HG02610 (cell line): ENCODE measurements at regions not wholly inside any gene's neighbourhood (a gene's known extent, or its start where the extent isn't known, plus 50 kb on each side); places are given as distances from the start of the nearest gene placed in this dataset.
"Not testable (repeated sequence)": the region's sequence is repeated elsewhere in the genome, so short reads cannot be mapped to it uniquely, and the experiment has no call there.

Experiments
- ATAC-seq: cut with Tn5 transposase; IDR thresholded peaks from one replicate; pipeline ENCODE4 v1.9.1; 2021; ENCODE audit warnings: mild to moderate bottlenecking, moderate library complexity; ENCODE audit not compliant: unreplicated experiment

DNA sequence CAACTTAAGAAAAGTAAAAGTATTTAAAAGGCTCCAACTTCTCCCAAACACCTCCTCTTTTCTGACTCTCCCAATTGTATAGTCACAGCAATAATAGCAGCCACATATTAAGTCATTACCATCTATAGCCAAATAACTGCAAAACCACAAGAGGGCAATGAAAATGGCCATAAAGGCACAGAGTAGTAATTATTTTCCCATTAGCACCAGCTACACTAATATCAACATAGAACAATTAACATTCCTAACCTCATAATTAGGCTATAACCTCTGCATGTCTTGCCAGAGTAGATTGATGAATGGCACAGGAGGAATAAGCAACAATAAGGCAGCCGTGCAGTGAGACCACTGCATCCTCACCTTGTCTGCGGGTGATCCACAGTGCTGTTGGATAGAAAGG is 226.4 kb upstream of the SERP2 start:
- no peak for ATAC-seq

DNA sequence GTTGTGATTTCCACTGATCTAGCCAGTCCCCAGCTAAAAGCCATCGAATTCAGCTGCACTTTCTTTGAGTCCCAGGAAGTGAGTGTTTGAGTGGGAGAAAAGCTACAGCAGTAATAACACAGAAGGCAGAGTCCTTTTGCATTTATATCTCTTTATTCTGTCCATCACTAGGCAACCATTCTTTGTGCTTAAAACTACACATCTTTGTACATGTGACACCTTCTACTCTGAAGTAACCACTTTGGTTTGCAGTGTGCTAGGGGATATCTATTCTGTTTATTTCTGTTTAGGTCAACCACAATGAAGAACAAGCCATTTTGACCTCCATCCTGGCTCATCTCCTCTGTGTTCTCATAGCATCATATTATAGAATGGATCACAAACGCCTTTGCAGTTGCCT is 226.0 kb upstream of the SERP2 start:
- ATAC-seq: no peak

GRCh38 chr13:44148159-44148914 is 225.3 kb upstream of the SERP2 start:
- no peak for ATAC-seq

- ATAC-seq: not testable (repeated sequence)
These were observed 224.4 kb upstream of the SERP2 start for GRCh38 chr13:44149231-44149630.

DNA sequence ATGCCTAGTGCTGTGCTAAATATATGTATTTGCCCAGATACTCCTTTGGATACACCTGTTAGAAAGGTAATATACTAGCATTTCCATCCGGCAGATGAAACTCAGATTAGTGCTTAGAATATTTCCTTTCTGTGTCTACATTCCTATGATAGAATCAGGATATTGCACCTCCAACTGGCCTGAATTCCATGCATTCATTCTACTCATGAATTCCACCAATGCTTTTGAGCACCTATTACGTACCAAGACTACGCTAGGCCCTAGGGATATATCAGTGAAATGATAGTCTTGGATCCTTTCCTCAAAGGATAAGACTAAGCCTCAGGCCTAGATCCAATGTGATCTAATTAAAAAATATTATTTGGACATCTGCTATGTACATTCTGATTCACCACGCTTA is 223.8 kb upstream of the SERP2 start:
- no peak for ATAC-seq

DNA sequence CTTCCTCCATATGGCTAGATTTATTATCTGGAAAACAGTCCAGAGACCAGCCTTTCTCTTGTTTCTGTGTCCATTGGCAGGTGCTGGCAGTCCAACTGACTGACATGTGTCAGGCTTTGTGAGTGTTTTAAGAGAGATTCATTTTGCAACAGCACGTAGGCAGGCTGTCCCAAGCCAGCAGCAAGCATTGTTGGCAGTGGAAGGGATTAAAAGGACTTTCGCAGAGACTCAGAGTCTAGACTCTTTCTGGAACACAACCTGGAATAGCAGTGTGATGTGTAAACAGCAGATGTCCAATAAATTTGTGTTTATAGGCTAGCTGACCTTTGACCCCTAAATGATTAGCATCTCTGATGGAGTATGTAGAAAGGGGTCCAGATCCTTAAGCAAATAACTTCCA is 222.2 kb upstream of the SERP2 start:
- ATAC-seq: no peak

DNA sequence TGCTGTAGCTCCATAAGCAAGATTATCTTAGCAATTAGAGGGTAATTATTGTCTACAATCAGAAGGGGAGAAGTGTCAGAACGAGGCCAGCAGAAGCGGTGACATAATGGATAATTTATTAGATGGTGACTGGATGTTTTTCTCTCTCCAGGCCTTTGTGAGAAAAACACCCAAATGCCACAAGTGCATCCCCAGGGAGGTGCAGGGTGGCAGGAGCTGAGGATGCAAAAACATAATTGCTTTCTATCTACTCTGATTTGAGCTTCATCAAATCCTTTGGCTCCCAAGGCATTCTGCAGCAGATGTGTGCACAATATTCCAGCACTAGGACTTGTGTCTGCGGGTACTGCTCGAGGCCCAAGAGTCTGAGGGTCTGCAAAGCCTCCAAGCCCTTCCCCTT is 220.1 kb upstream of the SERP2 start:
- no peak for ATAC-seq

DNA sequence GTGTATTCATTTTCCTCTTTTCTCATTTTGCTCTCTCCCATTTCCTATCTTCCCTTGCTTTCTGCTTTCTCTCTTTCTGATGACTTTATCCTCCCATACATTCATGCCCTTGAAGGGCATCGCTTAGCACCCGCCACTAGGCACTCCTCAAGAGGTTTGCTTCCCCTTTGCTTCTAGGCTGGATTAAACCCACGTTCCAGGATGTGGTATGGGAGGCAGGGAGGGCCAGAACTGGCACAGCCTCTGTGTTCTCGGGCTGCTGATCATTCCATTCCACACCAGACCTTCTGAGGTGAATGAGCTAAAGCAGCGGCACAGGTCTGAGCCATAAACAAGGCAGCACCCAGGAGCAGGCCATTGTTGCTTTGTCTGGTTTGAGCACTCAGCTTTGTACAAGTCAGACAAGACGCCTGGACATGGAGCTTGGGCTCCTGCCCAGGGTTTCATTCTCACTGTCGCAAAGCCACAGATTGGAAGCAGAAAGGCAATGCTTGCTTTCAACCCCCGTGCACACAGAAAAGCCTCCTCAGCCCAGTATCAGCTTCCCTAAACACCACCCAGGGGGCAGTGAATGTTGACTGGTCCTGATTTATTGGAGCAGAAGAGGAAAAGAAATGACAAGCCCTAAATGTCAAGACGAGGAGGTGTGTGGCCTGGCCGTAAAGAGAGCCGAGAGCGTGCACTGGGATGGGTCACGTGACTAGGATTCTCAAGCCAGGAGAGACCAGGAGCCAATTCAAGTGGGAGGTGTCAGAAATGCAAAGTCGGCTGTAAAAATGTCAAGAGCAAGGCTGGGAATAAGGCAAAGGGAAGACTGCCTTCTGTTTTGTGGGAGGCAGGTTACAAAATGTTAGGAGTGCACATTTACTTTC is 218.0 kb upstream of the SERP2 start:
- no peak for ATAC-seq

- no peak for ATAC-seq
These were observed 217.3 kb upstream of the SERP2 start for GRCh38 chr13:44156294-44156658.

DNA sequence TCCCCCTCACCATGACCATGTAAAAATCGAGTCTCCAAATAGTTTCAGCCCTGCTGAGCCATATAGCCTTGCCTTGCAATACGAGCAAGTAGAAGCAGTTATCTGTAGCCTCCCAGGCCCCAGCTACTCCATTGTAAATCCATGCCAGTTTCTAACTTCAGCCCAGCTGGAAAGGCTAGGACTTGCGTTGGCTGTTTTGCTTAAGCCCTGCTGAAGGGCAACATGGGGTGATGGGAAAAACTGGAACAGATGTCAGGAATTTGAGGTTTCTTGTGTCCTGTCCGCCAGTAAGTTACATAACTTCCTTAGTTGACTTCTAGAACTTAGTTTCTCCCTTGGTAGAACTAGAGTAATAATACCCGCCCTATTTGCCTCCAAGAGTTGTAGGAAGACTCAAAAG is 216.0 kb upstream of the SERP2 start:
- no peak for ATAC-seq

GRCh38 chr13:44158098-44158521 is 215.5 kb upstream of the SERP2 start:
- no peak for ATAC-seq

GRCh38 chr13:44158881-44159632 is 214.6 kb upstream of the SERP2 start:
- no peak for ATAC-seq

DNA sequence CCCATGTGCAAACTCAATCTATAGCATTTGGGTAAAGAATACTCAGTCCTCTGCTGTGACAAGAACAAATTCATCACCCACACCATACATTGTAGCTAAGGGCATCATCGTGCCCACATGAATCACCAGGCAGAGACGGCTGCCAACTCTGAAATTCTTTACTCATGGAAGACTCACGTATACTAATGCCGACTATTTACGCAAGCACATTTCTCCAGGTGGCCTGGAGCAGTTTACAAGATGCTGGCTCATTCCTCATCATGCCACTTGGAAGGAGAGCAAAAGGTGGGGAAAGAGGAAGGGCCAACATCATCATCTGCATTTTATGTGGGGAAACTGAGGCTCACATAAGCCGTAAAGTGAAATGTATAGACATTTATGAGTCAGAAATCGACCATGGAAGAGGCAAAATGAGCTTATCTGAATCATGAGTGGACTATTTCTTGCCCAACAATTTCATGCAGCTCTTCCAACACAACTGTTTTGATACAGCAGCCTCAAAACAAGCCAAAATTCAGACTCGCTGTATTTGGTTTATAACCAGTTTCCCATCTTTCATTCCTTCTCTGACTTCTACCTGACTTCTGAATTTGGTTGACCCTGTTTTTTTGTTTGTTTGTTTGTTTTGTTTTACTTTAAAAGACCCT is 213.9 kb upstream of the SERP2 start:
- no peak for ATAC-seq

DNA sequence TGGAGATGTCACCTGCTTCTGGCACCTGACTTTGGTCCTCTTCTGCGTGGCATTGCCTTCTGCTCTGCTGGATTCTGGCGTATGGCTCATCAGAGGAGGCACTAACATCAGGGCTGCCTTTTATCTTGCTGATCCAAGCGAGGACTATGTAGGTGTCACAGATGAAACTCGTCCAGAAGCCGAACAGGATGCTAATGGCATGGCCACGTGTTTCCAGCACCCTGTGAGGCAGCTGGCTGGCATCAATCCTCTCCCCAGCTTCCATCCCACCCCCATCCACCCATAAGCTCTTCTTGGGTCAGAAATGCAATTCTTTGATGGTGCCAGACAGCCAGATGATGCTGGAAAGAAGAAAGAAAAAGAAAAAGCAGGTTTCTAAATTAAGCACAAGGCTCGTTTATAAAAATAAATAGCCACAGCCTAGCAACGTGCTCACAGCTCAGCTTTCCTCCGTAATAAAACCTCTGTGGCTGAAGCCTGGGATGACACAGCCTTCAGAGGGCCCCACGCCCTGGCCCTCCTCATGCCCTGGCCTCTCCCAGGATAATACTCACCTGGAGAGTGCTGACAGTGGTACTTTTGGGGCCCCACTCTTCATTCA is 212.9 kb upstream of the SERP2 start:
- no peak for ATAC-seq

DNA sequence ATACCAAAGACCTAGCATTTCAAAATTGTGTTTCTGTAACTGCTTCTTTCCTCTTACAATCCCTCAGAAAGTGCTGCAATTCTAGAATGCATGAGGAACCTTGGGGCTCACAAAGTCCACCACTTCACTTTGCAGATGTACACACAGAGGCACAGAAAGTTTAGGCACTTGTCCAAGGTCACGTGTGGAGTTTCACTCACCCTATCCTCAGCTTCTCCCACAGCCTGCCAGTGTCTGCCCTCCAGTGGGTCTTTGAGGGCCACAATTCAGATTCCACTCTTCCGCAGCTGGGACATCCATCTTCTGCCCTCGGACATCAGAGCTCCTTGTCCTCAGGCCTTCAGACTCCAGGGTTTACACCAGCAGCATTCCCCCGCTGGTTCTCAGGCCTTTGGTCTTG is 210.5 kb upstream of the SERP2 start:
- ATAC-seq: no peak

DNA sequence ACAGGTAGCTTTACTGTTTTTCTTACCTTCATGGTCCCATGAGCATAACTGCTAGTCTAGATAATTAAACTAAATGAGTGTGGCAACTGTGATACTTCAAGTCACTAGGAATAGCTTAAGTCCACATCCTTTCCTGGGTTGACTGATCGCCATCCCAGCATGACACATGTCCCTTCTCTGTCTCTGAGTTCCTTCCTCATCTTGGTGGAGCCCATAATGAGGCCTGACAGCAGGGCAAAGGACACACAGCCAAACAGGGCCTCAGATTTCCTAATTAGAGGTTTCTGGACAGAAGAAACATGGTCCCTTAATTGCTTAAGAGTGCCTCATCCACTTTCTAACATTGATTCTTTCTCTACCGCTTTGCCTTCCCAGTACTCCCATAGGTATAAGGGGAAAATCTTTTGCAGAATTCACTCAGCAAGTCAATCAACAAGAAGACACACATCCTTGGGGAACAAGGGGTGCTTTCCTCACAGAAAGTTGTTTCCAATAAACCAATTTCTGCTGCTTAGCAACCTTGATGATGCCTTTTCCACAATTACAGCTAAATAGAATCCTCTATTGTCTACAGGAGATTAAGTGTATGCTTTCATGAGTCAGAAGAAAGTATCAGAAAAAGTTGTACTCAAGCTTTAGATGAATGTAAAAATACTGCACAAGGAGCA is 208.3 kb upstream of the SERP2 start:
- no peak for ATAC-seq

DNA sequence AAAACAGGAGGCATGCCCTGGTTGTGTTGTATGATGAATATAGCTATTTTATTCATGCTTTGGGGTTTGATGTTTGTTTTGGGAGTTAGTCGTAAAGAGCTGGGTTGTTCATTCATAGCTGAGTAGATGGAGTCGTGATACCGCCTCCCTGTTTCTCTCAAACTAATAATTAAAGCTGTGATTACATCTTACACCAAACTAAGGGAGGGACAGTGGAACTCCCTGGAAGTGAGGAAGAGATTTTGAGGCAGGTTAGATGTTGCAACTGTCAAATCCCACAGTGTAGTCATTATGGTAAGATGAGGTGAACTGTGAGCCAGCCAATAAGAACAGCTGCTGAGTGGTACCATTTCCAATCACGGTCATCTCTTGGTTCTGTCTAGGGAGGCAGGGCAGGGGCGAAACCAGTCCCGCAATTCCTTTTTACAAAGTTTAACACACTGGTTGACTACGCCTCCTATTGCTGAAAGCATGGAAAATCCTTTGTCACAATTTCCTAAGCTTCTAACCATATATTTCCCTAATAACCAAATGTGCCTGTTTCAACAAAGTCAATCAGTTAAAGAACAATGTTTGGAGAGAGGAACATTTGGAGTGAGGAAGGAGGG is 207.6 kb upstream of the SERP2 start:
- no peak for ATAC-seq

GRCh38 chr13:44169018-44169911 is 204.4 kb upstream of the SERP2 start:
- no peak for ATAC-seq

DNA sequence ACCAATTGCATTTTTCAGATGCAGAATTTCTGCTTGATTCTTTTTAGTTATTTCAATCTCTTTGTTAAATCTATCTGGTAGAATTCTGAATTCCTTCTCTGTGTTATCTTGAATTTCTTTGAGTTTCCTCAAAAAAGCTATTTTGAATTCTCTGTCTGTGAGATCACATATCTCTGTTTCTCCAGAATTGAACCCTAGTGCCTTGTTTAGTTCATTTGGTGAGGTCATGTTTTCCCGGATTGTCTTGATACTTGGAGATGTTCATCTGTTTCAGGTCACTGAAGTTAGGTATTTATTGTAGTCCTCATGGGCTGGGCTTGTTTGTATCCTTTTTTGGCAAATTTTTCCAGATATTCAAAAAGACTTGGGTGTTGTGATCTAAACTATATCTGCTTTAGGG is 202.9 kb upstream of the SERP2 start:
- ATAC-seq: no peak
